IPS-20b (cell line): ENCODE measurements at regions not wholly inside any gene's neighbourhood (a gene's known extent, or its start where the extent isn't known, plus 50 kb on each side); places are given as distances from the start of the nearest gene placed in this dataset.

Source experiments
- H3K27ac ChIP-seq: one replicate; pipeline ENCODE4 v1.5.1; 2013; ENCODE audit warnings: low read length
- H3K27me3 ChIP-seq: 2 replicates; pipeline ENCODE4 v1.6.1; 2013; ENCODE audit warnings: mild to moderate bottlenecking, low read length, inconsistent platforms; ENCODE audit not compliant: insufficient read depth
- H3K36me3 ChIP-seq: 2 replicates; pipeline ENCODE4 v1.6.1; 2013; ENCODE audit warnings: low read depth, mild to moderate bottlenecking, inconsistent platforms, low read length, moderate library complexity; ENCODE audit not compliant: insufficient read depth
- H3K4me1 ChIP-seq: 2 replicates; pipeline ENCODE4 v1.6.1; 2013; ENCODE audit warnings: mild to moderate bottlenecking, control low read depth, inconsistent platforms, low read length, moderate library complexity; ENCODE audit not compliant: insufficient read depth
- H3K4me3 ChIP-seq: 2 replicates; pipeline ENCODE4 v1.5.1; 2013; ENCODE audit warnings: mild to moderate bottlenecking, low read length, inconsistent platforms
- H3K9ac ChIP-seq: 2 replicates; pipeline ENCODE4 v1.6.1; 2013; ENCODE audit warnings: low read depth, mild to moderate bottlenecking, inconsistent platforms, low read length, moderate library complexity
- H3K9me3 ChIP-seq: 2 replicates; pipeline ENCODE4 v1.6.1; 2013; ENCODE audit warnings: mild to moderate bottlenecking, low read depth, low read length, inconsistent platforms; ENCODE audit not compliant: insufficient read depth

GRCh38 chr3:6714962-6715361 is 146.0 kb upstream of the GRM7 start:
- no peaks in the 10 kb centered on the region for H3K27me3 ChIP-seq
- no peak overlapping the region for H3K4me3 ChIP-seq
- no peak overlapping the region for H3K27ac ChIP-seq
- no peaks in the 10 kb centered on the region for H3K36me3 ChIP-seq
- no peaks in the 10 kb centered on the region for H3K9me3 ChIP-seq
- H3K9ac ChIP-seq, result no peak overlapping the region
- H3K4me1 ChIP-seq, result no peaks in the 10 kb centered on the region; the same call in 1 of the 2 replicates

DNA sequence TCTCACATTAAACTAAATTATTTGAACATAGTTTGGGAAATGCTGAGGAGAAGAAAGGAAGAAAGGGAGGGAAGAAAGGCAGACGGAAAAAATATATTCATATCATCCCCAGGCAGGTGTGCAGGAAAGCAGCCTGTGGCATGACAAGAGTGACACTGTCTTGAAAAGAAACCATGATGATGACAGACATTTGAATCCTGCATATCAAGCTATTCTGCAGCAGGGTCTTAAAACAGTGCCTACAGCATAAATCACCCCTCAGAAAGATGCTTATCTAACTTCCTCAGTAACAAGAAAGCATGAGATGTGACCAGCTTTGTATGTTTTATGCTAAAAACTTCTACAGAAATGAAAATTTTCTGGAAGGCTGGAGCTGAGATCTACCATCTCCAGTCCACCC is 144.5 kb upstream of the GRM7 start:
- no peak overlapping the region for H3K4me3 ChIP-seq
- H3K9me3 ChIP-seq, result no peaks in the 10 kb centered on the region
- H3K27ac ChIP-seq, result no peak overlapping the region
- H3K9ac ChIP-seq, result no peak overlapping the region
- no peaks in the 10 kb centered on the region; the same call in 1 of the 2 replicates for H3K4me1 ChIP-seq
- H3K36me3 ChIP-seq, result no peaks in the 10 kb centered on the region
- H3K27me3 ChIP-seq, result no peaks in the 10 kb centered on the region

- Histone ChIP-seq H3K27ac (no peak overlapping the region), H3K9ac (no peak overlapping the region), H3K9me3 (no peaks in the 10 kb centered on the region), H3K27me3 (no peaks in the 10 kb centered on the region), H3K4me3 (no peak overlapping the region), H3K36me3 (no peaks in the 10 kb centered on the region), H3K4me1 (no peaks in the 10 kb centered on the region; the same call in 1 of the 2 replicates)
These were observed 143.6 kb upstream of the GRM7 start for GRCh38 chr3:6717026-6717943.

DNA sequence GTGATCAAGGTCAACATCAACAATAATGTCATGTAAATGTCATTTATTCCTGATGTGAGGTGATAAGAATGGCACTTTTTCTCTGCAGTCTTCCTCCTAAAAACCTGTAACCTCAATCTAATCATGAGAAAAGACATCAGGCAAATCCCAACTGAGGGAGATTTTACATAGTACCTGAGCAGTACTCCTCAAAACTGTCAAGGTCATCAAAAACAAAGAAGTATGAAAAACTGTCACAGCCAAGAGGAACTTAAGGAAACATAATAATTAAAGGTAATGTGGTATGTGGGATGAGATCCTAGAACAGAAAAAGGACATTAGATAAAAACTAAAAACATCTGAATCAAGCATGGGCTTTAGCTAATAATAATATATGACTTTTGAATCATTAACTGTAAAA is 140.9 kb upstream of the GRM7 start:
- H3K27me3 ChIP-seq, result no peaks in the 10 kb centered on the region
- H3K27ac ChIP-seq, result no peak overlapping the region
- no peak overlapping the region for H3K4me3 ChIP-seq
- no peaks in the 10 kb centered on the region; the same call in 1 of the 2 replicates for H3K4me1 ChIP-seq
- no peaks in the 10 kb centered on the region for H3K9me3 ChIP-seq
- no peaks in the 10 kb centered on the region for H3K36me3 ChIP-seq
- H3K9ac ChIP-seq, result no peak overlapping the region

- H3K4me3 ChIP-seq, result no peak overlapping the region
- no peak overlapping the region for H3K27ac ChIP-seq
- H3K27me3 ChIP-seq, result no peaks in the 10 kb centered on the region
- H3K36me3 ChIP-seq, result no peaks in the 10 kb centered on the region
- H3K9ac ChIP-seq, result no peak overlapping the region
- no peaks in the 10 kb centered on the region; the same call in 1 of the 2 replicates for H3K4me1 ChIP-seq
- H3K9me3 ChIP-seq, result no peaks in the 10 kb centered on the region
These were observed 139.4 kb upstream of the GRM7 start for GRCh38 chr3:6721491-6721890.

DNA sequence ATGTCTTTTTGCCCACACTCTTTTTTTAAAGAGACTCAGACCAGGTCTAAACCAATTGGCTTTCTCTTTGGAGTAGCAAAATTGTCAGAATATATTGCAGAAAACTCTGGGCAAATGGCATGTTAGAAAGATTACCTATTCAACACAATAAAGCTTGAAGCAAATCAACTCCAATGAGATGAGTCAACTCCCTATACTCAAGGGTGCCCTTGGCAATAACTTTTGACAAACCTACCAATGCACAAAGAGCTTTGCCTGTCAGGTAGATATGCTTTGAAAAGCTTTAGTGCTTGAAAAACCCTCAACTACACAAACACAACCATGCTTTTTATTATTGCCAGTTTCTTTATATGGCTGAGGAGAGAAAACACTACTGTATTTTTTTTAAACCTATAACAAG is 137.7 kb upstream of the GRM7 start:
- Histone ChIP-seq H3K27me3 (no peaks in the 10 kb centered on the region), H3K4me1 (no peaks in the 10 kb centered on the region; the same call in 1 of the 2 replicates), H3K9ac (no peak overlapping the region), H3K9me3 (no peaks in the 10 kb centered on the region), H3K27ac (no peak overlapping the region), H3K4me3 (no peak overlapping the region), H3K36me3 (no peaks in the 10 kb centered on the region)

- H3K9ac ChIP-seq, result no peak overlapping the region
- no peak overlapping the region for H3K27ac ChIP-seq
- no peaks in the 10 kb centered on the region for H3K36me3 ChIP-seq
- H3K4me1 ChIP-seq, result no peaks in the 10 kb centered on the region
- H3K9me3 ChIP-seq, result no peaks in the 10 kb centered on the region
- no peaks in the 10 kb centered on the region for H3K27me3 ChIP-seq
- H3K4me3 ChIP-seq, result no peak overlapping the region
These were observed 134.1 kb upstream of the GRM7 start for GRCh38 chr3:6726811-6727210.

GRCh38 chr3:6732807-6733206 is 128.1 kb upstream of the GRM7 start:
- Histone ChIP-seq H3K9me3 (no peaks in the 10 kb centered on the region), H3K4me3 (no peak overlapping the region), H3K9ac (no peak overlapping the region), H3K27ac (no peak overlapping the region), H3K27me3 (no peaks in the 10 kb centered on the region), H3K4me1 (no peaks in the 10 kb centered on the region), H3K36me3 (no peaks in the 10 kb centered on the region)

DNA sequence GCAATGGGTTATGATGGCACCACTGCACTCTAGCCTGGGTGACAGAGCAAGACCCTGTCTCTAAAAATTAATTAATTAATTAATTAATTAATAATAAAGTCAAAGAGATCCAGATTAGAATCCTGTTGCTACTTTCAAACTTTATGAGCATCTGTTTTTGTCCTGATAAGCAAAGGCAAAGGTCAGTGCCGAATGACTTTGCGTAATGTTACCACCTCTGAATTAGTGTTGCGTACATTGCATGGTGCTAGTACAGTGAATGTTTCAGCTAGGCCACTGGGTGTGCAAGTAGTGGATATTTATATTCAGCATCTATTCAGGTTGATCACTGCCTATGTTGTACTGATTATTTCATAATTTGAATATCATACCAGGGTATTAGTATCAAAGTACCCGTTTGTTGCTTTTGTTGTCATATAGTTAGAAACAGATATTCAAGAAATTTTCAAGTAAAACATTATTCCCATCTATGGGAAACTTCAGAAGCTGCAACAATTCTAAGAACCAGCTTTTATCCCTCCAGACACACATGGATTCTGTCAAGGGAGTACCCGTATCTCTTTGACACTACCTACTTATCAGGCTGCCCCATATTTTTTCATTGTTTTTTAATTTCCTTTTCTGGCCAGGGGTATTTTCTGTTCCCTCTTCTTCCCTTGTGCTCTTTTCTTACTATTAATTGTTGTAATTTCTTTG is 127.1 kb upstream of the GRM7 start:
- Histone ChIP-seq H3K27ac (no peak overlapping the region), H3K9ac (no peak overlapping the region), H3K27me3 (no peaks in the 10 kb centered on the region), H3K4me1 (peaks cover under 1% of the 10 kb centered on the region; the same call in 1 of the 2 replicates), H3K4me3 (no peak overlapping the region), H3K9me3 (no peaks in the 10 kb centered on the region), H3K36me3 (no peaks in the 10 kb centered on the region)

GRCh38 chr3:6734395-6734746 is 126.5 kb upstream of the GRM7 start:
- no peaks in the 10 kb centered on the region for H3K9me3 ChIP-seq
- H3K9ac ChIP-seq, result no peak overlapping the region
- H3K27me3 ChIP-seq, result no peaks in the 10 kb centered on the region
- no peaks in the 10 kb centered on the region for H3K36me3 ChIP-seq
- no peak overlapping the region for H3K4me3 ChIP-seq
- H3K4me1 ChIP-seq, result peaks cover 5% of the 10 kb centered on the region; the same call in 1 of the 2 replicates
- H3K27ac ChIP-seq, result no peak overlapping the region

- Histone ChIP-seq H3K36me3 (no peaks in the 10 kb centered on the region), H3K27me3 (no peaks in the 10 kb centered on the region), H3K4me1 (peaks cover 9% of the 10 kb centered on the region; the same call in 1 of the 2 replicates), H3K9ac (no peak overlapping the region), H3K27ac (no peak overlapping the region), H3K4me3 (no peak overlapping the region), H3K9me3 (no peaks in the 10 kb centered on the region)
These were observed 123.9 kb upstream of the GRM7 start for GRCh38 chr3:6736836-6737629.
